HEK293 (cell line): ENCODE measurements at regions not wholly inside any gene's neighbourhood (a gene's known extent, or its start where the extent isn't known, plus 50 kb on each side); places are given as distances from the start of the nearest gene placed in this dataset.

Source experiments
- CTCF ChIA-PET: fragments of 350-600 bp; formaldehyde crosslinking; extraction: SDS; loops from one replicate; lab custom pipeline; 2021; ENCODE audit warnings: antibody characterized with exemption; lab: Yijun Ruan, JAX
- POLR2A ChIA-PET: fragments of 300-600 bp; formaldehyde crosslinking; extraction: SDS; loops from one replicate; lab custom pipeline; 2020; ENCODE audit warnings: antibody characterized with exemption, inconsistent platforms; lab: Yijun Ruan, JAX
- H3K27ac ChIP-seq: fragments of 200-500 bp; sonication (Bioruptor generic); 2 replicates; pipeline ENCODE4 v1.5.1; 2014; ENCODE audit warnings: low read depth, low read length, control low read depth, inconsistent platforms; ENCODE audit errors: extremely low read depth
- H3K36me3 ChIP-seq, 2 experiments: fragments of 200-500 bp in 1 of 2; sonication (Bioruptor generic) in 1 of 2; 1 replicate in 1 of 2; 2 replicates in 1 of 2; pipeline ENCODE4 v1.5.1; 2014 to 2017; ENCODE audit warnings: inconsistent platforms in 2 of 2, low read length in 2 of 2; ENCODE audit not compliant: control insufficient read depth in 2 of 2, insufficient read depth in 1 of 2
- H3K4me1 ChIP-seq: fragments of 200-500 bp; sonication (Bioruptor generic); 2 replicates; pipeline ENCODE4 v1.5.1; 2014; ENCODE audit warnings: mild to moderate bottlenecking, low read length, inconsistent platforms; ENCODE audit not compliant: control insufficient read depth, insufficient read depth
- H3K4me3 ChIP-seq: 2 replicates; pipeline ENCODE4 v1.5.1; 2011; ENCODE audit warnings: low read depth, mild to moderate bottlenecking, control low read depth, low read length, moderate library complexity
- H3K9me3 ChIP-seq: fragments of 200-500 bp; sonication (Bioruptor generic); 2 replicates; pipeline ENCODE4 v1.5.1; 2014; ENCODE audit warnings: low read depth, low read length, inconsistent platforms; ENCODE audit not compliant: control insufficient read depth, insufficient read depth
- GLI2 ChIP-seq: fragments of 450-650 bp; formaldehyde crosslinking; IDR thresholded peaks from 2 replicates; pipeline ENCODE4; 2017; ENCODE audit warnings: missing biosample characterization, missing genetic modification characterization, low read depth, borderline replicate concordance
- HIC1 ChIP-seq: fragments of 450-650 bp; formaldehyde crosslinking; IDR thresholded peaks from 2 replicates; pipeline ENCODE4 v1.5.1; 2016; ENCODE audit warnings: missing biosample characterization, missing genetic modification characterization
- KLF8 ChIP-seq: fragments of 450-650 bp; formaldehyde crosslinking; IDR thresholded peaks from 2 replicates; pipeline ENCODE4 v1.5.1; 2016; ENCODE audit warnings: missing biosample characterization, missing genetic modification characterization
- MZF1 ChIP-seq: fragments of 450-650 bp; formaldehyde crosslinking; IDR thresholded peaks from 2 replicates; pipeline ENCODE4 v1.5.1; 2017; ENCODE audit warnings: missing biosample characterization, missing genetic modification characterization, borderline replicate concordance
- ZNF221 ChIP-seq: fragments of 450-650 bp; formaldehyde crosslinking; IDR thresholded peaks from 2 replicates; pipeline ENCODE4 v1.5.1; 2017; ENCODE audit warnings: missing biosample characterization, missing genetic modification characterization, borderline replicate concordance
- ZNF223 ChIP-seq: fragments of 450-650 bp; formaldehyde crosslinking; IDR thresholded peaks from 2 replicates; pipeline ENCODE4 v1.5.1; 2016; ENCODE audit warnings: missing biosample characterization, missing genetic modification characterization
- ZNF48 ChIP-seq: fragments of 450-650 bp; formaldehyde crosslinking; IDR thresholded peaks from 2 replicates; pipeline ENCODE4 v1.5.1; 2016; ENCODE audit warnings: missing biosample characterization, missing genetic modification characterization
- ZNF518A ChIP-seq: fragments of 450-650 bp; formaldehyde crosslinking; conservative IDR thresholded peaks from 2 replicates; pipeline ENCODE4 v1.5.1; 2016; ENCODE audit warnings: low read depth, missing biosample characterization, missing genetic modification characterization
- ZNF768 ChIP-seq: fragments of 450-650 bp; formaldehyde crosslinking; IDR thresholded peaks from 2 replicates; pipeline ENCODE4 v1.5.1; 2018; ENCODE audit warnings: missing biosample characterization, mild to moderate bottlenecking, missing genetic modification characterization
- ZSCAN4 ChIP-seq: fragments of 450-650 bp; formaldehyde crosslinking; IDR thresholded peaks from 2 replicates; pipeline ENCODE4 v1.5.1; 2017; ENCODE audit warnings: missing biosample characterization, missing genetic modification characterization
- TF ChIP-seq, protein P1 (sequence below): fragments of 450-650 bp; formaldehyde crosslinking; IDR thresholded peaks from 2 replicates; pipeline ENCODE4 v1.5.1; 2017; ENCODE audit warnings: missing biosample characterization, missing genetic modification characterization
- TF ChIP-seq, protein P2 (sequence below): fragments of 450-650 bp; formaldehyde crosslinking; IDR thresholded peaks from 2 replicates; pipeline ENCODE4 v1.5.1; 2016; ENCODE audit warnings: missing biosample characterization, missing genetic modification characterization

- TF ChIP-seq HIC1 (tag by site-specific recombination) (no peak), ZNF223 (tag by site-specific recombination) (no peak), ZNF768 (tag by site-specific recombination) (no peak), MZF1 (tag by site-specific recombination) (no peak), ZNF518A (tag by site-specific recombination) (no peak)
Measured at GRCh38 chr3:110164632-110165369, 827.5 kb upstream of the DPPA4 start (continued).

- TF ChIP-seq, protein P1, sequence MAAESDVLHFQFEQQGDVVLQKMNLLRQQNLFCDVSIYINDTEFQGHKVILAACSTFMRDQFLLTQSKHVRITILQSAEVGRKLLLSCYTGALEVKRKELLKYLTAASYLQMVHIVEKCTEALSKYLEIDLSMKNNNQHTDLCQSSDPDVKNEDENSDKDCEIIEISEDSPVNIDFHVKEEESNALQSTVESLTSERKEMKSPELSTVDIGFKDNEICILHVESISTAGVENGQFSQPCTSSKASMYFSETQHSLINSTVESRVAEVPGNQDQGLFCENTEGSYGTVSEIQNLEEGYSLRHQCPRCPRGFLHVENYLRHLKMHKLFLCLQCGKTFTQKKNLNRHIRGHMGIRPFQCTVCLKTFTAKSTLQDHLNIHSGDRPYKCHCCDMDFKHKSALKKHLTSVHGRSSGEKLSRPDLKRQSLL: no peak
- TF ChIP-seq ZNF221 (tag by site-specific recombination) (no peak), KLF8 (tag by site-specific recombination) (no peak), ZSCAN4 (tag by site-specific recombination) (no peak), GLI2 (tag by site-specific recombination) (no peak), ZNF48 (no peak)
- TF ChIP-seq, protein P2, sequence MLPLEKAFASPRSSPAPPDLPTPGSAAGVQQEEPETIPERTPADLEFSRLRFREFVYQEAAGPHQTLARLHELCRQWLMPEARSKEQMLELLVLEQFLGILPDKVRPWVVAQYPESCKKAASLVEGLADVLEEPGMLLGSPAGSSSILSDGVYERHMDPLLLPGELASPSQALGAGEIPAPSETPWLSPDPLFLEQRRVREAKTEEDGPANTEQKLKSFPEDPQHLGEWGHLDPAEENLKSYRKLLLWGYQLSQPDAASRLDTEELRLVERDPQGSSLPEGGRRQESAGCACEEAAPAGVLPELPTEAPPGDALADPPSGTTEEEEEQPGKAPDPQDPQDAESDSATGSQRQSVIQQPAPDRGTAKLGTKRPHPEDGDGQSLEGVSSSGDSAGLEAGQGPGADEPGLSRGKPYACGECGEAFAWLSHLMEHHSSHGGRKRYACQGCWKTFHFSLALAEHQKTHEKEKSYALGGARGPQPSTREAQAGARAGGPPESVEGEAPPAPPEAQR (tag by site-specific recombination): no peak
- POLR2A ChIA-PET: no interaction called here
- H3K27ac ChIP-seq: no peak overlapping the region
- H3K36me3 ChIP-seq: no peaks in the 10 kb centered on the region
- no peaks in the 10 kb centered on the region for H3K9me3 ChIP-seq
- no peak overlapping the region for H3K4me3 ChIP-seq
- CTCF ChIA-PET: no interaction called here
- H3K4me1 ChIP-seq: no peaks in the 10 kb centered on the region
Measured at GRCh38 chr3:110165370-110165743, 828.0 kb upstream of the DPPA4 start.
